Smooth muscle cell (in vitro differentiated cells): ENCODE measurements at regions not wholly inside any gene's neighbourhood (a gene's known extent, or its start where the extent isn't known, plus 50 kb on each side); places are given as distances from the start of the nearest gene placed in this dataset.

Experiments
- DNase-seq: peaks from one replicate; lab custom pipeline; 2025; ENCODE audit not compliant: unreplicated experiment; lab: John Stamatoyannopoulos, UW
- H2AFZ ChIP-seq: fragments of 200-600 bp; sonication (generic); 2 replicates; pipeline ENCODE4 v1.6.0; 2016; ENCODE audit warnings: antibody characterized with exemption, low read depth, mild to moderate bottlenecking
- H3F3A ChIP-seq: fragments of 200-600 bp; sonication (generic); 2 replicates; pipeline ENCODE4 v1.6.0; 2017; ENCODE audit warnings: antibody characterized with exemption, low read depth
- H3K27ac ChIP-seq: fragments of 200-600 bp; sonication (generic); 2 replicates; pipeline ENCODE4 v1.5.1; 2016; ENCODE audit warnings: low read depth, mild to moderate bottlenecking
- H3K27me3 ChIP-seq: fragments of 200-600 bp; sonication (generic); 2 replicates; pipeline ENCODE4 v1.6.1; 2016; ENCODE audit warnings: low read depth, mild to moderate bottlenecking
- H3K36me3 ChIP-seq: fragments of 200-600 bp; sonication (generic); 2 replicates; pipeline ENCODE4 v1.5.1; 2016; ENCODE audit warnings: low read depth
- H3K4me1 ChIP-seq: fragments of 200-600 bp; sonication (generic); 2 replicates; pipeline ENCODE4 v1.5.1; 2016; ENCODE audit warnings: low read depth
- H3K4me2 ChIP-seq: fragments of 200-600 bp; sonication (generic); 2 replicates; pipeline ENCODE4 v1.6.0; 2016; ENCODE audit warnings: mild to moderate bottlenecking
- H3K4me3 ChIP-seq: fragments of 200-600 bp; sonication (generic); 2 replicates; pipeline ENCODE4 v1.5.1; 2016; ENCODE audit warnings: mild to moderate bottlenecking
- H3K79me2 ChIP-seq: fragments of 200-600 bp; sonication (generic); 2 replicates; pipeline ENCODE4 v1.6.0; 2016; ENCODE audit warnings: low read depth, mild to moderate bottlenecking
- H3K9ac ChIP-seq: fragments of 200-600 bp; sonication (generic); 2 replicates; pipeline ENCODE4 v1.6.0; 2016; ENCODE audit warnings: low read depth
- H3K9me3 ChIP-seq: fragments of 200-600 bp; sonication (generic); replicated peaks from 2 replicates; pipeline ENCODE4 v1.5.1; 2016; ENCODE audit warnings: low read depth
- H4K20me1 ChIP-seq: fragments of 200-600 bp; sonication (generic); 2 replicates; pipeline ENCODE4 v1.6.0; 2016; ENCODE audit warnings: low read depth
- WGBS: methylation state at CpG from one replicate; pipeline ENCODE4 v1.1.7; 2016; ENCODE audit warnings: low lambda C conversion rate; 5-methylcytosine and 5-hydroxymethylcytosine counted together
- TF ChIP-seq, protein P1 (sequence below): fragments of 200-600 bp; sonication (generic); IDR thresholded peaks from 2 replicates; pipeline ENCODE4 v1.5.1; 2017; ENCODE audit warnings: borderline replicate concordance, mild to moderate bottlenecking, antibody characterized with exemption; ENCODE audit not compliant: insufficient read depth, poor library complexity, severe bottlenecking

DNA sequence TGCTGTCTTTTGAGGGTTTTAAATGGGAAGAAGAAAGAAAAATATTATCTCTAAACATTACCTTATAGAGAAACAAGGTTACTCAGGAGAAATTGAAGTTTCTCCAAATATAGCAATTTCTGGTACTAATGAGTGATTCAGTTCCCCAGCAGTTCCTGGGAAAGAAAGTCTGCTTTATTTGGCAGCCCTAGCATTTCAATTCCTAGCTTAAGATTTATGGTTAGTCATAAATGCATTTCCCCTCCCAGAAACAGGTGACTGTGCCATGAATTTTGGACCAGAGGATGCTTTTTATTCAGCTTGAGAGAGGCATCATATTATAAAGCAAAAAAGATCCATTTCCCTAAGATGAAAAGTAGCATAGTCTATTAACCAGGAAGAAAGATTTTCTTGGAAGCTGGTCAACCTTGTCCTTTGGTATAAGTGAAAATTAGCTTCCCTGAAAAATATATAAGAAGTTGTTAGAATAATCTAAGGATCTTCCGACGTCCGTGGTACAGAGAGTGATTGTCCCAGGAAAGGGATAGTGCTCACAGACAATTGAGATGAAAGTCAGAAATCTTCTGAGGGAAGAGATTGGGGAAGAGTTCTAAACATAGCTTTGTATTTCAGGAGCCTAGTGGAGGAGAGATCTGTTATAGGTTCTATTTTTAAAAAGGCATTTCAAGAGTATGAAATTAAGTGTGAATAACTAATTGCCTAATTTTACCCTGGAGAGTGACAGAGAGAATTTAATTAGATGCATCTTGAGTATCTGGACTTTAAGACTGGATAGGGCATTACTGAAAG lies 164.9 kb downstream of the ESM1 start:
- no peaks in the 10 kb centered on the region for H3F3A ChIP-seq
- H3K4me1 ChIP-seq = no peaks in the 10 kb centered on the region
- no peaks in the 10 kb centered on the region for H3K36me3 ChIP-seq
- H3K4me2 ChIP-seq = no peak overlapping the region
- no peak overlapping the region for H3K9ac ChIP-seq
- H3K27ac ChIP-seq = no peak overlapping the region
- WGBS = 86% methylated on average over 3 of the region's 3 CpGs
- no peak for DNase-seq
- no peaks in the 10 kb centered on the region for H3K79me2 ChIP-seq
- no peaks in the 10 kb centered on the region for H3K9me3 ChIP-seq
- no peak overlapping the region for H2AFZ ChIP-seq
- H4K20me1 ChIP-seq = no peaks in the 10 kb centered on the region
- H3K4me3 ChIP-seq = no peak overlapping the region
- H3K27me3 ChIP-seq = no peaks in the 10 kb centered on the region
- TF ChIP-seq, protein P1, sequence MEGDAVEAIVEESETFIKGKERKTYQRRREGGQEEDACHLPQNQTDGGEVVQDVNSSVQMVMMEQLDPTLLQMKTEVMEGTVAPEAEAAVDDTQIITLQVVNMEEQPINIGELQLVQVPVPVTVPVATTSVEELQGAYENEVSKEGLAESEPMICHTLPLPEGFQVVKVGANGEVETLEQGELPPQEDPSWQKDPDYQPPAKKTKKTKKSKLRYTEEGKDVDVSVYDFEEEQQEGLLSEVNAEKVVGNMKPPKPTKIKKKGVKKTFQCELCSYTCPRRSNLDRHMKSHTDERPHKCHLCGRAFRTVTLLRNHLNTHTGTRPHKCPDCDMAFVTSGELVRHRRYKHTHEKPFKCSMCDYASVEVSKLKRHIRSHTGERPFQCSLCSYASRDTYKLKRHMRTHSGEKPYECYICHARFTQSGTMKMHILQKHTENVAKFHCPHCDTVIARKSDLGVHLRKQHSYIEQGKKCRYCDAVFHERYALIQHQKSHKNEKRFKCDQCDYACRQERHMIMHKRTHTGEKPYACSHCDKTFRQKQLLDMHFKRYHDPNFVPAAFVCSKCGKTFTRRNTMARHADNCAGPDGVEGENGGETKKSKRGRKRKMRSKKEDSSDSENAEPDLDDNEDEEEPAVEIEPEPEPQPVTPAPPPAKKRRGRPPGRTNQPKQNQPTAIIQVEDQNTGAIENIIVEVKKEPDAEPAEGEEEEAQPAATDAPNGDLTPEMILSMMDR = no peak

- no peak overlapping the region for H3K9ac ChIP-seq
- H4K20me1 ChIP-seq = no peaks in the 10 kb centered on the region
- H3K79me2 ChIP-seq = no peaks in the 10 kb centered on the region
- H3K4me3 ChIP-seq = no peak overlapping the region
- no peak overlapping the region for H2AFZ ChIP-seq
- no peaks in the 10 kb centered on the region for H3K27me3 ChIP-seq
- no peaks in the 10 kb centered on the region for H3K9me3 ChIP-seq
- WGBS = 50% methylated on average over 1 of the region's 1 CpG
- DNase-seq = no peak
- TF ChIP-seq, protein P1 = no peak
- no peak overlapping the region for H3K27ac ChIP-seq
- H3K36me3 ChIP-seq = no peaks in the 10 kb centered on the region
- peaks cover 11% of the 10 kb centered on the region for H3K4me1 ChIP-seq
- no peak overlapping the region for H3K4me2 ChIP-seq
- no peaks in the 10 kb centered on the region for H3F3A ChIP-seq
Measured at GRCh38 chr5:54807421-54807820, 178.0 kb downstream of the ESM1 start.

DNA sequence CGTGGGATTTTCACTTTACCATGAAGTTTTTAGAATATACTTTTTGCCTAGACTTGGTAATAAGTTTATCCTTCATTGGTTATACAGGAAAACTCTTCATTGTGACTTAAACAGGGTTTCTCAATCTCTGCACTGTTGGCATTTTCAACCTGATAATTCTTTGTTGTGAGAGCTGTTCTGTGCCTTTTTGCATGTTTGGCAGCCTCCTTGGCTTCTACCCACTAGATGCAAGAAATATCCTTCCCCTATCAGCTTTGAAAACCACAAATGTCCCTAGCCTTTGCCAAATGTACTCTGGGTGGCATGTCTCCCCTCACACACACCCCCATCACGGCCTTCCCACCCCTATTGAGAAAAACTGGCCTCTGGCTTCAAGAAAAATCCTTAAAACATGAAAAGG lies 180.9 kb downstream of the ESM1 start:
- no peak overlapping the region for H3K4me3 ChIP-seq

More for the DNA sequence above, 180.9 kb downstream of the ESM1 start:
- Histone ChIP-seq H3K4me1 (peaks cover 11% of the 10 kb centered on the region), H2AFZ (no peak overlapping the region), H3K9ac (no peak overlapping the region), H3K27ac (no peak overlapping the region), H3F3A (no peaks in the 10 kb centered on the region), H3K4me2 (no peak overlapping the region), H3K9me3 (no peaks in the 10 kb centered on the region), H3K36me3 (no peaks in the 10 kb centered on the region), H3K79me2 (no peaks in the 10 kb centered on the region), H4K20me1 (no peaks in the 10 kb centered on the region), H3K27me3 (no peaks in the 10 kb centered on the region)
- WGBS = 92% methylated on average over 2 of the region's 2 CpGs
- DNase-seq = no peak
- TF ChIP-seq, protein P1 = no peak
